SK-N-SH (cell line): ENCODE measurements at regions not wholly inside any gene's neighbourhood (a gene's known extent, or its start where the extent isn't known, plus 50 kb on each side); places are given as distances from the start of the nearest gene placed in this dataset.

Source experiments
- CTCF ChIA-PET: fragments of 300-600, 350-600 bp; formaldehyde crosslinking; extraction: SDS; loops from one replicate; lab custom pipeline; 2021; lab: Yijun Ruan, JAX
- POLR2A ChIA-PET: fragments of 350-600 bp; sonication (Branson Sonifier 250); formaldehyde crosslinking; extraction: SDS; loops from one replicate; lab custom pipeline; 2020; ENCODE audit warnings: antibody characterized with exemption, inconsistent platforms; lab: Yijun Ruan, JAX
- DNase-seq: peaks from one replicate; pipeline ENCODE4 v3.0.0; 2012
- H2AFZ ChIP-seq: fragments of 200-600 bp; sonication (generic); 2 replicates; pipeline ENCODE4 v1.8.1; 2016; ENCODE audit warnings: antibody characterized with exemption, mild to moderate bottlenecking, low read depth
- H3F3A ChIP-seq: fragments of 200-600 bp; sonication (generic); replicated peaks from 2 replicates; pipeline ENCODE3; 2016; ENCODE audit warnings: antibody characterized with exemption, mild to moderate bottlenecking; ENCODE audit not compliant: insufficient read depth
- H3K27ac ChIP-seq, 2 experiments: fragments of 200-500 bp in 1 of 2; fragments of 200-600 bp in 1 of 2; sonication (Bioruptor generic) in 1 of 2; sonication (generic), shearing (Covaris generic) in 1 of 2; 2 replicates each; pipeline versions ENCODE4 v1.5.1 to v1.6.1; 2014 to 2016; ENCODE audit warnings: low read depth in 2 of 2, inconsistent platforms in 1 of 2, low read length in 1 of 2, mild to moderate bottlenecking in 1 of 2, mixed read lengths in 1 of 2
- H3K27me3 ChIP-seq: fragments of 200-600 bp; sonication (generic), shearing (Covaris generic); 2 replicates; pipeline ENCODE4 v1.6.1; 2016; ENCODE audit warnings: mixed run types; ENCODE audit not compliant: insufficient read depth
- H3K36me3 ChIP-seq, 2 experiments: fragments of 200-500 bp in 1 of 2; fragments of 200-600 bp in 1 of 2; sonication (Bioruptor generic) in 1 of 2; sonication (generic) in 1 of 2; replicated peaks in 1 of 2; 2 replicates each; pipeline versions ENCODE3 to v1.5.1; 2014 to 2016; ENCODE audit warnings: low read length in 1 of 2, mild to moderate bottlenecking in 1 of 2; ENCODE audit not compliant: insufficient read depth in 2 of 2, control insufficient read depth in 1 of 2
- H3K4me1 ChIP-seq, 2 experiments: fragments of 200-500 bp in 1 of 2; fragments of 200-600 bp in 1 of 2; sonication (Bioruptor generic) in 1 of 2; sonication (generic), shearing (Covaris generic) in 1 of 2; 2 replicates each; pipeline versions ENCODE4 v1.5.1 to v1.6.1; 2014 to 2016; ENCODE audit warnings: low read depth in 1 of 2, low read length in 1 of 2, mixed run types in 1 of 2; ENCODE audit not compliant: insufficient read depth in 2 of 2, control insufficient read depth in 1 of 2
- H3K4me2 ChIP-seq: fragments of 200-600 bp; sonication (generic), shearing (Covaris generic); 2 replicates; pipeline ENCODE4 v1.6.1; 2017; ENCODE audit warnings: mixed run types
- H3K4me3 ChIP-seq, 2 experiments: fragments of 200-500 bp in 1 of 2; fragments of 200-600 bp in 1 of 2; sonication (Bioruptor generic) in 1 of 2; sonication (generic), shearing (Covaris generic) in 1 of 2; 2 replicates each; pipeline versions ENCODE4 v1.5.1 to v1.8.1; 2014 to 2016; ENCODE audit warnings: low read depth in 2 of 2, inconsistent platforms in 1 of 2, low read length in 1 of 2, mild to moderate bottlenecking in 1 of 2, mixed read lengths in 1 of 2, moderate library complexity in 1 of 2
- H3K79me2 ChIP-seq: fragments of 200-600 bp; sonication (generic); 2 replicates; pipeline ENCODE4 v1.8.1; 2017; ENCODE audit warnings: mild to moderate bottlenecking; ENCODE audit not compliant: insufficient read depth
- H3K9ac ChIP-seq: fragments of 200-600 bp; sonication (generic); 2 replicates; pipeline ENCODE4 v1.6.1; 2017; ENCODE audit warnings: mixed run types
- H3K9me2 ChIP-seq: fragments of 200-600 bp; sonication (generic); 2 replicates; pipeline ENCODE4 v1.6.1; 2017; ENCODE audit warnings: mixed run types
- H3K9me3 ChIP-seq: fragments of 200-600 bp; sonication (generic); 2 replicates; pipeline ENCODE4 v1.6.1; 2017; ENCODE audit warnings: mixed run types, mild to moderate bottlenecking, moderate library complexity
- H4K20me1 ChIP-seq: fragments of 200-600 bp; sonication (generic); 2 replicates; pipeline ENCODE4 v1.6.1; 2017; ENCODE audit warnings: mild to moderate bottlenecking, mixed run types; ENCODE audit not compliant: insufficient read depth
- CTCF ChIP-seq: fragments of 200-600 bp; sonication (generic); IDR thresholded peaks from 2 replicates; pipeline ENCODE4 v1.6.1; 2017; ENCODE audit warnings: antibody characterized with exemption, mild to moderate bottlenecking, moderate library complexity
- EP300 ChIP-seq, 2 experiments: IDR thresholded peaks; 2 replicates each; pipeline versions ENCODE4 v1.4.0 to v1.6.1; 2012; ENCODE audit warnings: borderline replicate concordance in 1 of 2, low read depth in 1 of 2, low read length in 1 of 2
- GABPA ChIP-seq: IDR thresholded peaks from 2 replicates; pipeline ENCODE4 v1.4.0; 2012; ENCODE audit warnings: low read depth, mild to moderate bottlenecking
- MAX ChIP-seq: IDR thresholded peaks from 2 replicates; pipeline ENCODE4 v1.4.0; 2012; ENCODE audit warnings: low read depth
- MXI1 ChIP-seq: IDR thresholded peaks from 2 replicates; pipeline ENCODE4 v1.6.1; 2012; ENCODE audit warnings: mild to moderate bottlenecking, low read depth, low read length, improper control_type of control experiment
- PBX3 ChIP-seq: IDR thresholded peaks from 2 replicates; pipeline ENCODE4; 2012
- RAD21 ChIP-seq: IDR thresholded peaks from 2 replicates; pipeline ENCODE4 v1.6.1; 2012; ENCODE audit warnings: mild to moderate bottlenecking, low read length
- YY1 ChIP-seq: IDR thresholded peaks from 2 replicates; pipeline ENCODE4 v1.4.0; 2012; ENCODE audit warnings: low read depth, mild to moderate bottlenecking
- ZBTB33 ChIP-seq: IDR thresholded peaks from 2 replicates; pipeline ENCODE4 v1.4.0; 2012; ENCODE audit warnings: low read depth, borderline replicate concordance
- WGBS: methylation state at CpG from one replicate; pipeline ENCODE4 v1.1.6; 2017; ENCODE audit warnings: low lambda C conversion rate; 5-methylcytosine and 5-hydroxymethylcytosine counted together

- no peak for TF ChIP-seq ZBTB33
- no peak for TF ChIP-seq YY1
- TF ChIP-seq MXI1: no peak
- TF ChIP-seq CTCF: no peak
- TF ChIP-seq RAD21: no peak
- no peak for TF ChIP-seq GABPA
- peak; percentile 65 for TF ChIP-seq MAX
These were observed 204.2 kb downstream of the AASDHPPT start (continued) for GRCh38 chr11:106281455-106282173.

- H3K9ac ChIP-seq: no peak overlapping the region
- POLR2A ChIA-PET: no interaction called here
- H4K20me1 ChIP-seq: no peaks in the 10 kb centered on the region
- no peaks in the 10 kb centered on the region for H3K9me2 ChIP-seq
- no peak overlapping the region for H3K4me2 ChIP-seq
- no peaks in the 10 kb centered on the region for H3K9me3 ChIP-seq
- no peaks in the 10 kb centered on the region for H3K79me2 ChIP-seq
- no peak overlapping the region for H3K27ac ChIP-seq
- H3F3A ChIP-seq: no peaks in the 10 kb centered on the region
- no peak overlapping the region; the same call in 1 of the 2 replicates for H2AFZ ChIP-seq
- no peak for DNase-seq
- no peaks in the 10 kb centered on the region for H3K27me3 ChIP-seq
- TF ChIP-seq PBX3 (peak; percentile 25; the same call in 1 of the 2 replicates), EP300 (IDR thresholded peaks at IDR 0.05; ENCODE audit: borderline replicate concordance in 1 of 2, low read depth in 1 of 2, low read length in 1 of 2) (no peak)
- TF ChIP-seq, all 33 proteins: peak for 1
- Histone ChIP-seq H3K36me3 (no peaks in the 10 kb centered on the region), H3K4me3 (no peak overlapping the region), H3K4me1 (no peaks in the 10 kb centered on the region; a peak in 1 of 4 replicates)
- CTCF ChIA-PET: no interaction called here
- WGBS: 67% methylated on average over 3 of the region's 3 CpGs
These were observed 209.5 kb downstream of the AASDHPPT start for GRCh38 chr11:106286881-106287504.
